ENCODE measurements at regions not wholly inside any gene's neighbourhood (a gene's known extent, or its start where the extent isn't known, plus 50 kb on each side); places are given as distances from the start of the nearest gene placed in this dataset.

DNA sequence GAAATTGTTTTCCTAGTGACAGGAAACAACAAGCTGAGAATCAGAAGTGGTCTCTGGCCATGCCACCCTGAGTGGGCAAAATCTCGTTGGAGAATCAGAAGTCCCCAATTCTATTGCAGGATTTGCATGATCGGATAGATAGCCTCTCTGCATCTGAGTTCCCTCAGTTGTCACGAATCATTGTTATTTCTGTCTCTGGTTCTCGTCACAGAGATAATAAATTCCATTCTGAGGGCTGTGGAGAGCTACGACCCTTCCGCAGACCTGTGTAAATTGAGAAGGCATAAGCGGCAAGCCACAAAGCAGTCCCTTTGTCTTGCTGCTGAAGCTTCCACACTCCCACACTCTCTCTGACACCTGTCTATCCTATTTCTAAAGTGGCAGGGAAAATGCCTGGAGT is 102.4 kb upstream of the CNR1 start:
- TF ChIP-seq CTCF (IDR thresholded peaks at IDR 0.05) (no peak), POLR2A (IDR thresholded peaks at IDR 0.05) (no peak)
